Stimulated activated CD4-positive, alpha-beta T cell treated with anti-CD3 and anti-CD28 coated beads, Interleukin-4, amount 100 ng/mL, for 48 hours (primary cell): ENCODE measurements at regions not wholly inside any gene's neighbourhood (a gene's known extent, or its start where the extent isn't known, plus 50 kb on each side); places are given as distances from the start of the nearest gene placed in this dataset.

Experiments used
- DNase-seq, 2 donors: peaks; one replicate each; pipeline ENCODE4 v3.0.0-alpha.2; 2020; ENCODE audit warnings: low read depth in 2 of 2

GRCh38 chr16:73692861-73693260 lies 603.8 kb upstream of the PSMD7 start:
- DNase-seq, result no peak

GRCh38 chr16:73683804-73684203 lies 612.8 kb upstream of the PSMD7 start:
- DNase-seq, result no peak

- no peak for DNase-seq
Observed at GRCh38 chr16:73672135-73672534, 624.2 kb upstream of the ZFHX3 start.

- DNase-seq, result no peak
Observed at GRCh38 chr16:73670836-73671820, 623.2 kb upstream of the ZFHX3 start.

GRCh38 chr16:73669535-73670274 lies 621.8 kb upstream of the ZFHX3 start:
- DNase-seq, result no peak

- DNase-seq, result no peak
Observed at GRCh38 chr16:73663720-73664119, 615.8 kb upstream of the ZFHX3 start.

- DNase-seq, result no peak
Observed at GRCh38 chr16:73636196-73636595, 588.3 kb upstream of the ZFHX3 start.

GRCh38 chr16:73629011-73629410 lies 581.1 kb upstream of the ZFHX3 start:
- DNase-seq, result no peak

GRCh38 chr16:73617738-73618137 lies 569.8 kb upstream of the ZFHX3 start:
- no peak for DNase-seq

- DNase-seq, result no peak
Observed at GRCh38 chr16:73616770-73617169, 568.8 kb upstream of the ZFHX3 start.

GRCh38 chr16:73616166-73616753 lies 568.3 kb upstream of the ZFHX3 start:
- DNase-seq, result no peak

GRCh38 chr16:73615071-73615940 lies 567.4 kb upstream of the ZFHX3 start:
- no peak for DNase-seq

- DNase-seq, result no peak
Observed at GRCh38 chr16:73614131-73614530, 566.2 kb upstream of the ZFHX3 start.

- DNase-seq, result no peak
Observed at GRCh38 chr16:73610605-73611156, 562.8 kb upstream of the ZFHX3 start.

GRCh38 chr16:73610160-73610559 lies 562.2 kb upstream of the ZFHX3 start:
- no peak for DNase-seq

- no peak for DNase-seq
Observed at GRCh38 chr16:73608911-73609310, 561.0 kb upstream of the ZFHX3 start.

GRCh38 chr16:73605309-73605708 lies 557.4 kb upstream of the ZFHX3 start:
- no peak for DNase-seq

- no peak for DNase-seq
Observed at GRCh38 chr16:73601911-73602310, 554.0 kb upstream of the ZFHX3 start.

GRCh38 chr16:73599870-73600269 lies 551.9 kb upstream of the ZFHX3 start:
- no peak for DNase-seq

- no peak for DNase-seq
Observed at GRCh38 chr16:73599351-73599750, 551.4 kb upstream of the ZFHX3 start.

GRCh38 chr16:73584157-73584556 lies 536.2 kb upstream of the ZFHX3 start:
- DNase-seq, result no peak
